Astrocyte of the cerebellum (primary cell): ENCODE measurements at regions not wholly inside any gene's neighbourhood (a gene's known extent, or its start where the extent isn't known, plus 50 kb on each side); places are given as distances from the start of the nearest gene placed in this dataset.

ENCODE experiments used
- DNase-seq: peaks from one replicate; pipeline ENCODE4 v3.0.0-alpha.2; 2011; ENCODE audit warnings: low read depth
- H3K4me3 ChIP-seq: 2 replicates; pipeline ENCODE4 v1.5.1; 2011; ENCODE audit warnings: mild to moderate bottlenecking, low read depth, low read length, moderate library complexity
- CTCF ChIP-seq: IDR thresholded peaks from 2 replicates; pipeline ENCODE4 v1.5.1; 2012; ENCODE audit warnings: low read length, low read depth, moderate library complexity, mild to moderate bottlenecking; ENCODE audit errors: missing control alignments
- in situ Hi-C: cut with HindIII; loops from 2 replicates; pipeline ENCODE4 v1.10.0; 2017; ENCODE audit warnings: low sequenced_read_pairs

DNA sequence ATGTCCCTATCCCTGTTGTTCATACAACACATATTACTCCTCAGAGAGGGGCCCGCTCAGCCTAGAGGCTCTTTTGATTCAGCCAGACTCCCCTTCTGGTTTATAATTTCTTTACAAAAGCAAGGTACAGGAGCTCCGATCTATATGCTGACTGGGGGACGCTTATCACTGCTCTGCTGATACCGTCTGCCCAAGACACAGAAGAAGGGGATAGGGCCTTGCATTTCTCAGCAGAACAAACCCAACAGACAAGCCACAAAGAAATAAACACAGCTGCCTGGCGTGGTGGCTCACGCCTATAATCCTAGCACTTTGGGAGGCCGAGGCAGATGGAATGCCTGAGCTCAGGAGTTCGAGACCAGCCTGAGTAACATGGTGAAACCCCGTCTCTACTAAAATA is 109.9 kb upstream of the AKIP1 start:
- in situ Hi-C loops, result no loop called here
- no peak for DNase-seq
- no peak overlapping the region for H3K4me3 ChIP-seq
- TF ChIP-seq CTCF, result no peak

DNA sequence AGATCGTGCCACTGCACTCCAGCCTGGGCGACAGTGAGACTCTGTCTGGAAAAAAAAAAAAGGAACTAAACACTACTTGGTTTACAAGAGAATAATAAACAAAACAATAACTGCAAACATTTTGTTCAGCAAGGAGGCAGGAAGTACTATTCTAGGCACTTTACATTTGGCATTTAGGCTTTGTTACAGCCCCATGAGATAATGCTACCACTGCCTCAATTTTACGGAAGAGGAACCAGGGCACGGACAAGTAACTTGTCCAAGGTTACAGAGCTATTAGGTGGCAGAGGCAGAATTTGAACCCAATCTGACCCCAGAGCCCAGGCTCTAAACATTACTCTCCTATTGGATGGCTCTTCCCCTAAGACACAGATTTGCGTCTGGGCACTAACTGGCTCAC is 108.7 kb upstream of the AKIP1 start:
- DNase-seq, result no peak
- TF ChIP-seq CTCF, result no peak
- no peak overlapping the region for H3K4me3 ChIP-seq
- in situ Hi-C loops, result no loop called here

DNA sequence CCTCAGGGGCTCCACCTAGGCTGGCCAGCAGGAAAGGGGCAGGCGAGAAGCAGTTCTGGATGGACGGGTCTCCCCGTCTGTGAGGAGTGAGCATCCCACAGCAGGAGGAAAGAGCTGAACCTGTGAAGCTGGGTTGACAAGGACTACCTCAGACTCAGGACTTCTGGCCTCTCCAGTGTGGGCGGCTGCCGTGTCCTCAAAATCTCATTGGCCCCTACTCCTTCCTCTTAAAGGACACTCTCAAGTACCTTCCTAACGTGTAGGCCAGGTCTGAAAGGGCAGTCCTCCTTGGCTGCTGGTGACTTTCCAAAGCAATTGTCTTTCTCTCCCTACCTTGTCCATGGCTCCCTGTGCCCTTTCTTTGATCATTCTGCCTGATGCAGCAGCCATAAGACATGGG is 107.0 kb upstream of the AKIP1 start:
- in situ Hi-C loops, result no loop called here
- no peak overlapping the region for H3K4me3 ChIP-seq
- DNase-seq, result no peak
- no peak for TF ChIP-seq CTCF

GRCh38 chr11:8805296-8805695 is 105.7 kb upstream of the AKIP1 start:
- H3K4me3 ChIP-seq, result no peak overlapping the region
- DNase-seq, result no peak
- TF ChIP-seq CTCF, result no peak
- in situ Hi-C loops, result no loop called here

- no peak for DNase-seq
- no peak for TF ChIP-seq CTCF
- H3K4me3 ChIP-seq, result no peak overlapping the region
- in situ Hi-C loops, result no loop called here
Observed at GRCh38 chr11:8806974-8807373, 104.0 kb upstream of the AKIP1 start.

GRCh38 chr11:8807544-8808225 is 103.3 kb upstream of the AKIP1 start:
- DNase-seq, result peak; percentile 54
- peak overlapping the region; percentile 55 for H3K4me3 ChIP-seq
- in situ Hi-C loops, result no loop called here
- no peak for TF ChIP-seq CTCF
